HepG2 (cell line): ENCODE measurements at regions not wholly inside any gene's neighbourhood (a gene's known extent, or its start where the extent isn't known, plus 50 kb on each side); places are given as distances from the start of the nearest gene placed in this dataset.

Experiments
- ATAC-seq: fragments of 200-7000 bp; cut with Tn5 transposase; 3 replicates; pipeline ENCODE4 v1.9.1; 2020; ENCODE audit warnings: mild to moderate bottlenecking, moderate library complexity
- BruUV-seq: library from RNA; stranded (reverse); fragments of 400-500 nt; replicated peaks from 2 replicates; lab custom pipeline; 2021; lab: Mats Ljungman, UMichigan
- CTCF ChIA-PET: fragments of 300-600 bp; formaldehyde crosslinking; extraction: SDS; loops from one replicate; lab custom pipeline; 2021; ENCODE audit warnings: low total read pairs, inconsistent platforms, low intra/inter-chr PET ratio; lab: Yijun Ruan, JAX
- POLR2A ChIA-PET: fragments of 350-600 bp; sonication (Branson Sonifier 250); formaldehyde crosslinking; loops from one replicate; lab custom pipeline; 2020; ENCODE audit warnings: antibody characterized with exemption, inconsistent platforms; lab: Yijun Ruan, JAX
- DNase-seq: peaks from one replicate; pipeline ENCODE4 v3.0.0-alpha.2; 2015; ENCODE audit warnings: low spot score
- FAIRE-seq: peaks from 3 replicates; lab custom pipeline; 2011; peaks lifted over from hg19 to GRCh38; lab: Jason Lieb, UNC
- H2AFZ ChIP-seq: one replicate; pipeline ENCODE4 v1.6.1; 2011; ENCODE audit warnings: low read length, inconsistent platforms
- H3K27ac ChIP-seq: fragments of 300-600 bp; 3 replicates; pipeline ENCODE4 v1.8.0; 2011; ENCODE audit warnings: mixed run types, mild to moderate bottlenecking, mixed read lengths, low read length, inconsistent platforms; ENCODE audit not compliant: insufficient read depth; ENCODE audit errors: extremely low read length
- H3K27me3 ChIP-seq, 2 experiments: fragments of 200-600 bp in 1 of 2; 2 replicates in 1 of 2; 3 replicates in 1 of 2; pipeline versions ENCODE4 v1.6.0 to v1.8.0; 2011; ENCODE audit warnings: low read length in 2 of 2, mild to moderate bottlenecking in 2 of 2, moderate library complexity in 2 of 2, inconsistent platforms in 1 of 2; ENCODE audit not compliant: insufficient read depth in 2 of 2, control insufficient read depth in 1 of 2
- H3K36me3 ChIP-seq, 2 experiments: fragments of 200-600 bp in 1 of 2; replicated peaks in 1 of 2; 2 replicates in 1 of 2; 3 replicates in 1 of 2; pipeline versions ENCODE4 v1.5.1 to v1.8.0; 2011; ENCODE audit warnings: low read length in 2 of 2, inconsistent platforms in 1 of 2; ENCODE audit not compliant: insufficient read depth in 2 of 2, control insufficient read depth in 1 of 2
- H3K4me1 ChIP-seq: 2 replicates; pipeline ENCODE4 v1.5.1; 2012; ENCODE audit warnings: low read length, inconsistent platforms; ENCODE audit not compliant: insufficient read depth
- H3K4me2 ChIP-seq: 2 replicates; pipeline ENCODE4 v1.6.0; 2011; ENCODE audit warnings: low read depth, low read length, inconsistent platforms
- H3K4me3 ChIP-seq, 3 experiments: fragments of 200-600 bp in 1 of 3; sonication (generic), shearing (Covaris generic) in 1 of 3; replicated peaks in 1 of 3; 2 replicates each; pipeline ENCODE4 v1.5.1; 2011 to 2016; ENCODE audit warnings: low read length in 3 of 3, inconsistent platforms in 2 of 3, low read depth in 2 of 3, mild to moderate bottlenecking in 2 of 3, control low read depth in 1 of 3, mixed read lengths in 1 of 3; ENCODE audit not compliant: insufficient read depth in 1 of 3
- H3K79me2 ChIP-seq: one replicate; pipeline ENCODE4 v1.6.1; 2011; ENCODE audit warnings: low read length, inconsistent platforms; ENCODE audit not compliant: insufficient read depth
- H3K9ac ChIP-seq: 2 replicates; pipeline ENCODE4 v1.6.0; 2011; ENCODE audit warnings: mild to moderate bottlenecking, low read depth, low read length, inconsistent platforms; ENCODE audit not compliant: insufficient read depth
- H3K9me3 ChIP-seq: 2 replicates; pipeline ENCODE4 v1.5.1; 2012; ENCODE audit warnings: mild to moderate bottlenecking, low read length
- H4K20me1 ChIP-seq: 2 replicates; pipeline ENCODE4 v1.6.0; 2011; ENCODE audit warnings: inconsistent platforms, mild to moderate bottlenecking, low read length, moderate library complexity; ENCODE audit not compliant: insufficient read depth
- AKAP8 ChIP-seq: sonication (generic); formaldehyde crosslinking; IDR thresholded peaks from 2 replicates; pipeline ENCODE4 v1.5.1; 2020; ENCODE audit warnings: mild to moderate bottlenecking, missing genetic modification reagents
- FOXM1 ChIP-seq: sonication (generic); formaldehyde crosslinking; IDR thresholded peaks from 2 replicates; pipeline ENCODE4 v1.5.0; 2020; ENCODE audit warnings: missing genetic modification reagents
- MTF1 ChIP-seq: sonication (generic); formaldehyde crosslinking; IDR thresholded peaks from 2 replicates; pipeline ENCODE4 v1.5.0; 2020; ENCODE audit warnings: missing genetic modification reagents
- NR2F1 ChIP-seq, 2 experiments: fragments of 450-650 bp in 1 of 2; formaldehyde crosslinking in 1 of 2; IDR thresholded peaks; 2 replicates each; pipeline versions ENCODE4 v1.5.0 to v1.6.1; 2016 to 2020; ENCODE audit warnings: mild to moderate bottlenecking in 1 of 2, missing compliant biosample characterization in 1 of 2, missing genetic modification reagents in 1 of 2, moderate library complexity in 1 of 2
- POLR2G ChIP-seq: fragments of 200-400 bp; formaldehyde crosslinking; IDR thresholded peaks from 2 replicates; pipeline ENCODE4 v1.6.1; 2018; ENCODE audit warnings: mild to moderate bottlenecking, low read depth, low read length, moderate library complexity
- RNF2 ChIP-seq: fragments of 450-650 bp; conservative IDR thresholded peaks from 2 replicates; pipeline ENCODE4 v1.6.1; 2016; ENCODE audit warnings: low read depth
- TAF1 ChIP-seq: sonication (generic); formaldehyde crosslinking; IDR thresholded peaks from 2 replicates; pipeline ENCODE4 v1.4.0; 2020; ENCODE audit warnings: missing genetic modification reagents
- TBL1XR1 ChIP-seq: fragments of 150-350 bp; IDR thresholded peaks from 2 replicates; pipeline ENCODE4 v1.6.1; 2014; ENCODE audit warnings: borderline replicate concordance, low read length; ENCODE audit not compliant: partially characterized antibody
- ZBTB8A ChIP-seq: sonication (generic); formaldehyde crosslinking; IDR thresholded peaks from 2 replicates; pipeline ENCODE4 v1.4.0; 2020; ENCODE audit warnings: mild to moderate bottlenecking, low read depth, missing genetic modification reagents, borderline replicate concordance
- ZNF143 ChIP-seq: sonication (generic); formaldehyde crosslinking; IDR thresholded peaks from 2 replicates; pipeline ENCODE4 v1.4.0; 2020; ENCODE audit warnings: missing genetic modification reagents
- ZNF780A ChIP-seq: sonication (generic); formaldehyde crosslinking; IDR thresholded peaks from 2 replicates; pipeline ENCODE4 v1.8.0; 2022; ENCODE audit warnings: mild to moderate bottlenecking, missing genetic modification reagents, moderate library complexity
- ZNF83 ChIP-seq: sonication (generic); formaldehyde crosslinking; IDR thresholded peaks from 2 replicates; pipeline ENCODE4 v1.4.0; 2020; ENCODE audit warnings: missing genetic modification reagents, mild to moderate bottlenecking, borderline replicate concordance
- WGBS: methylation state at CpG from one replicate; pipeline ENCODE4 v1.1.6; 2017; ENCODE audit warnings: low lambda C conversion rate; 5-methylcytosine and 5-hydroxymethylcytosine counted together
- in situ Hi-C: cut with HindIII; loops from 2 replicates; pipeline ENCODE4 v1.10.0; 2017; ENCODE audit warnings: low pct_unique_long_range_greater_than_20kb; ENCODE audit not compliant: extremely low pct_ligation_motif_present
- intact Hi-C: fragments of 100-400 bp; cut with micrococcal nuclease; formaldehyde crosslinking; loops from one replicate; pipeline ENCODE4 v1.10.0; 2022; ENCODE audit not compliant: unreplicated experiment
- TF ChIP-seq, protein P1 (sequence below): sonication (generic); formaldehyde crosslinking; IDR thresholded peaks from 2 replicates; pipeline ENCODE4 v1.5.0; 2020; ENCODE audit warnings: mild to moderate bottlenecking, missing genetic modification reagents
- TF ChIP-seq, protein P2 (sequence below): sonication (generic); formaldehyde crosslinking; IDR thresholded peaks from 2 replicates; pipeline ENCODE4 v1.9.0; 2022; ENCODE audit warnings: low read depth, missing genetic modification reagents
- TF ChIP-seq, protein P3 (sequence below): IDR thresholded peaks from 2 replicates; pipeline ENCODE4 v1.6.1; 2016; ENCODE audit warnings: low read depth, borderline replicate concordance

DNA sequence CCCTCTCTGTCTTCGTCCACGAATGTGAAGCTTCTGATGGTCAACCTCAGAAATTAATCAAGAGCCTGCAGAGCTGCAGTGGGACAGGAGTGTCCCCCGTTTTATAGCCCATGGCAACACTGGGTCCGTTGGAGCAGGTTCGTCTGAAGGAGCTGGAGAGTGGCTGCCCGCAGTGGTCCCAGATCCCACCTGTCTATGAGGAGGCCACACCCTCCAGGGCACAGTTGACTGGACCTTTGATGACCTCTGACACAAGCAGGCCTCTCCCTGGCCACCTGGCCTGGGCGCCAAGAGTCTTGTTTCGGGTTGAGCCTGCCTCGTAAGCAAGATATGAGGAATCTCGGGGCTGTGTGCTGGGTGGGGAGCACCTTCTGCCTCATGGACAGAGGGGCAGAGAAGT lies 100.7 kb upstream of the SFSWAP start:
- H2AFZ ChIP-seq: no peak overlapping the region
- H3K79me2 ChIP-seq: no peaks in the 10 kb centered on the region
- ChIA-PET CTCF (no interaction called here), POLR2A (no interaction called here)
- no peak overlapping the region for H3K4me2 ChIP-seq
- no peak overlapping the region for H3K27ac ChIP-seq
- TF ChIP-seq, protein P1, sequence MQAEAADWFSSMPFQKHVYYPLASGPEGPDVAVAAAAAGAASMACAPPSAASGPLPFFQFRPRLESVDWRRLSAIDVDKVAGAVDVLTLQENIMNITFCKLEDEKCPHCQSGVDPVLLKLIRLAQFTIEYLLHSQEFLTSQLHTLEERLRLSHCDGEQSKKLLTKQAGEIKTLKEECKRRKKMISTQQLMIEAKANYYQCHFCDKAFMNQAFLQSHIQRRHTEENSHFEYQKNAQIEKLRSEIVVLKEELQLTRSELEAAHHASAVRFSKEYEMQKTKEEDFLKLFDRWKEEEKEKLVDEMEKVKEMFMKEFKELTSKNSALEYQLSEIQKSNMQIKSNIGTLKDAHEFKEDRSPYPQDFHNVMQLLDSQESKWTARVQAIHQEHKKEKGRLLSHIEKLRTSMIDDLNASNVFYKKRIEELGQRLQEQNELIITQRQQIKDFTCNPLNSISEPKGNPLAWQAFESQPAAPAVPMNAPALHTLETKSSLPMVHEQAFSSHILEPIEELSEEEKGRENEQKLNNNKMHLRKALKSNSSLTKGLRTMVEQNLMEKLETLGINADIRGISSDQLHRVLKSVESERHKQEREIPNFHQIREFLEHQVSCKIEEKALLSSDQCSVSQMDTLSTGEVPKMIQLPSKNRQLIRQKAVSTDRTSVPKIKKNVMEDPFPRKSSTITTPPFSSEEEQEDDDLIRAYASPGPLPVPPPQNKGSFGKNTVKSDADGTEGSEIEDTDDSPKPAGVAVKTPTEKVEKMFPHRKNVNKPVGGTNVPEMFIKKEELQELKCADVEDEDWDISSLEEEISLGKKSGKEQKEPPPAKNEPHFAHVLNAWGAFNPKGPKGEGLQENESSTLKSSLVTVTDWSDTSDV (CRISPR knock-in tag): no peak
- TF ChIP-seq POLR2G (no peak), ZNF780A (no peak), RNF2 (no peak), FOXM1 (no peak), ZBTB8A (CRISPR knock-in tag) (no peak), ZNF143 (CRISPR knock-in tag) (no peak), AKAP8 (no peak), TBL1XR1 (no peak), NR2F1 (CRISPR knock-in tag; IDR thresholded peaks at IDR 0.05) (no peak), MTF1 (CRISPR knock-in tag) (no peak), ZNF83 (CRISPR knock-in tag) (no peak), TAF1 (no peak)
- TF ChIP-seq, protein P2, sequence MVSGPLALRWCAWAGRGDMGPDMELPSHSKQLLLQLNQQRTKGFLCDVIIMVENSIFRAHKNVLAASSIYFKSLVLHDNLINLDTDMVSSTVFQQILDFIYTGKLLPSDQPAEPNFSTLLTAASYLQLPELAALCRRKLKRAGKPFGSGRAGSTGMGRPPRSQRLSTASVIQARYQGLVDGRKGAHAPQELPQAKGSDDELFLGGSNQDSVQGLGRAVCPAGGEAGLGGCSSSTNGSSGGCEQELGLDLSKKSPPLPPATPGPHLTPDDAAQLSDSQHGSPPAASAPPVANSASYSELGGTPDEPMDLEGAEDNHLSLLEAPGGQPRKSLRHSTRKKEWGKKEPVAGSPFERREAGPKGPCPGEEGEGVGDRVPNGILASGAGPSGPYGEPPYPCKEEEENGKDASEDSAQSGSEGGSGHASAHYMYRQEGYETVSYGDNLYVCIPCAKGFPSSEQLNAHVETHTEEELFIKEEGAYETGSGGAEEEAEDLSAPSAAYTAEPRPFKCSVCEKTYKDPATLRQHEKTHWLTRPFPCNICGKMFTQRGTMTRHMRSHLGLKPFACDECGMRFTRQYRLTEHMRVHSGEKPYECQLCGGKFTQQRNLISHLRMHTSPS (CRISPR knock-in tag): no peak
- TF ChIP-seq, protein P3, sequence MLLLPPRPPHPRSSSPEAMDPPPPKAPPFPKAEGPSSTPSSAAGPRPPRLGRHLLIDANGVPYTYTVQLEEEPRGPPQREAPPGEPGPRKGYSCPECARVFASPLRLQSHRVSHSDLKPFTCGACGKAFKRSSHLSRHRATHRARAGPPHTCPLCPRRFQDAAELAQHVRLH (CRISPR knock-in tag): no peak
- no peaks in the 10 kb centered on the region for H3K4me1 ChIP-seq
- no peaks in the 10 kb centered on the region for H3K9me3 ChIP-seq
- H4K20me1 ChIP-seq: no peaks in the 10 kb centered on the region
- no peaks in the 10 kb centered on the region for H3K36me3 ChIP-seq
- WGBS: 4% methylated on average over 6 of the region's 10 CpGs
- H3K27me3 ChIP-seq: peaks cover 14 to 85% of the 10 kb centered on the region in 2 experiments; a peak in 4 of 5 replicates
- ATAC-seq: no peak
- BruUV-seq: no TSS peak
- in situ Hi-C loops: loop anchor here (10.0 to 25.0 kb wide), 2 partner anchors 225 to 402 kb away; no protein-coding TSS in a partner anchor
- DNase-seq: no peak
- H3K4me3 ChIP-seq: no peak overlapping the region
- intact Hi-C loops: no loop called here
- no peak for FAIRE-seq
- H3K9ac ChIP-seq: no peak overlapping the region
